OCI-LY1 (cell line): ENCODE measurements at regions not wholly inside any gene's neighbourhood (a gene's known extent, or its start where the extent isn't known, plus 50 kb on each side); places are given as distances from the start of the nearest gene placed in this dataset.

Experiments used
- CTCF ChIP-seq: fragments of 200-600 bp; sonication (generic), shearing (Covaris generic); IDR thresholded peaks from 2 replicates; pipeline ENCODE4 v1.5.1; 2017; ENCODE audit warnings: mild to moderate bottlenecking, antibody characterized with exemption, low read length, moderate library complexity, mixed read lengths
- EZH2 ChIP-seq: fragments of 200-600 bp; sonication (generic), shearing (Covaris generic); IDR thresholded peaks from 2 replicates; pipeline ENCODE4 v1.8.0; 2017; ENCODE audit warnings: borderline replicate concordance, mixed run types, mild to moderate bottlenecking, antibody characterized with exemption, low read length, moderate library complexity, mixed read lengths

DNA sequence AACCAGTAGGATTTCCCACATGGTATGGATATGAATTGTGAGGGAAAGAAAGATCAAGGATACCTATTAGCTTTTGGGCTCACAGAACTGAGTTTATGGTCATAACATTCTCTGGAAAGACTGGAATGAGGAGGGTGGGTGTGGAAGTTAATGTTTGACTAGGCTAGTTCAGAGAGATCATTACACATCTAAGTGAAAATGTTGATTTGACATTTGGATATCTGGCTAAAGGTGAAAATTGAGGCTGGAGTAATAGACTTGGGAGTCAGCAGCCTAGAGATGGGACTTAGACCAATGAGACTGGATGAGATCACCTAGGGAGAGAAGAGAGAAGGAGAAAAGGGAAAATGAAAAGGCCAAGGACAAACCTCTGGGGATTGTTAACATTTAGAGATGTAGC lies 437.3 kb downstream of the CCSER2 start:
- no peak for TF ChIP-seq CTCF
- no peak for TF ChIP-seq EZH2
